ENCODE measurements at regions not wholly inside any gene's neighbourhood (a gene's known extent, or its start where the extent isn't known, plus 50 kb on each side); places are given as distances from the start of the nearest gene placed in this dataset.

- TF ChIP-seq EZH2 (IDR thresholded peaks at IDR 0.05; ENCODE audit: borderline replicate concordance, low read depth, low read length, poor library complexity, severe bottlenecking) (no peak), CTCF (conservative IDR thresholded peaks at IDR 0.05; ENCODE audit: low read depth, low read length) (no peak)
These were observed 1841.8 kb downstream of the PCDH7 start for GRCh38 chr4:32562010-32562409.
